Keratinocyte (primary cell): ENCODE measurements at regions not wholly inside any gene's neighbourhood (a gene's known extent, or its start where the extent isn't known, plus 50 kb on each side); places are given as distances from the start of the nearest gene placed in this dataset.

Experiments
- DNase-seq: peaks from one replicate; pipeline ENCODE4 v3.0.0-alpha.2; 2011; ENCODE audit warnings: low read depth, missing footprints, low spot score
- FAIRE-seq: peaks from 2 replicates; lab custom pipeline; 2011; peaks lifted over from hg19 to GRCh38; lab: Jason Lieb, UNC
- H2AFZ ChIP-seq: 2 replicates; pipeline ENCODE4 v1.6.0; 2012; ENCODE audit warnings: low read length, control low read depth, inconsistent platforms; ENCODE audit not compliant: control insufficient read depth
- H3K27ac ChIP-seq: 2 replicates; pipeline ENCODE4 v1.5.1; 2011; ENCODE audit warnings: low read length; ENCODE audit not compliant: control insufficient read depth, insufficient read depth
- H3K27me3 ChIP-seq: 3 replicates; pipeline ENCODE4 v1.6.0; 2011; ENCODE audit warnings: low read length; ENCODE audit not compliant: control insufficient read depth, insufficient read depth; ENCODE audit errors: extremely low read depth
- H3K36me3 ChIP-seq, 2 experiments: 2 replicates in 1 of 2; 3 replicates in 1 of 2; pipeline ENCODE4 v1.5.1; 2011; ENCODE audit warnings: low read length in 2 of 2, mild to moderate bottlenecking in 1 of 2; ENCODE audit not compliant: control insufficient read depth in 2 of 2, insufficient read depth in 2 of 2; ENCODE audit errors: extremely low read depth in 1 of 2
- H3K4me1 ChIP-seq: 3 replicates; pipeline ENCODE4 v1.5.1; 2011; ENCODE audit warnings: low read length; ENCODE audit not compliant: control insufficient read depth, insufficient read depth; ENCODE audit errors: extremely low read depth
- H3K4me2 ChIP-seq: 3 replicates; pipeline ENCODE4 v1.6.0; 2011; ENCODE audit warnings: low read depth, low read length; ENCODE audit not compliant: control insufficient read depth, insufficient read depth; ENCODE audit errors: extremely low read depth
- H3K4me3 ChIP-seq, 3 experiments: fragments of 200-600 bp in 1 of 3; sonication (generic) in 1 of 3; 2 replicates in 2 of 3; 3 replicates in 1 of 3; pipeline ENCODE4 v1.5.1; 2011 to 2016; ENCODE audit warnings: low read length in 3 of 3, mild to moderate bottlenecking in 3 of 3, control low read depth in 2 of 3, inconsistent platforms in 1 of 3, low read depth in 1 of 3, mixed read lengths in 1 of 3, mixed run types in 1 of 3, moderate library complexity in 1 of 3; ENCODE audit not compliant: control insufficient read depth in 2 of 3, insufficient read depth in 2 of 3; ENCODE audit errors: extremely low read depth in 1 of 3
- H3K79me2 ChIP-seq: 2 replicates; pipeline ENCODE4 v1.6.0; 2012; ENCODE audit warnings: low read length; ENCODE audit not compliant: control insufficient read depth, insufficient read depth
- H3K9ac ChIP-seq: 3 replicates; pipeline ENCODE4 v1.6.0; 2011; ENCODE audit warnings: low read length; ENCODE audit not compliant: control insufficient read depth, insufficient read depth; ENCODE audit errors: extremely low read depth
- H3K9me1 ChIP-seq: 3 replicates; pipeline ENCODE4 v1.6.0; 2011; ENCODE audit warnings: low read length; ENCODE audit not compliant: control insufficient read depth, insufficient read depth; ENCODE audit errors: extremely low read depth
- H3K9me3 ChIP-seq: 2 replicates; pipeline ENCODE4 v1.5.1; 2012; ENCODE audit warnings: low read depth, low read length; ENCODE audit not compliant: control insufficient read depth
- H4K20me1 ChIP-seq: 3 replicates; pipeline ENCODE4 v1.6.0; 2011; ENCODE audit warnings: low read length; ENCODE audit not compliant: control insufficient read depth, insufficient read depth; ENCODE audit errors: extremely low read depth
- CTCF ChIP-seq, 3 experiments: IDR thresholded peaks in 1 of 3; conservative IDR thresholded peaks in 1 of 3; optimal IDR thresholded peaks in 1 of 3; 2 replicates in 2 of 3; 3 replicates in 1 of 3; pipeline versions ENCODE3 to v1.5.1; 2011; ENCODE audit warnings: low read length in 3 of 3, mild to moderate bottlenecking in 3 of 3, moderate library complexity in 2 of 3, control low read depth in 1 of 3, inconsistent platforms in 1 of 3; ENCODE audit not compliant: insufficient read depth in 2 of 3; ENCODE audit errors: extremely low read depth in 1 of 3
- EZH2 ChIP-seq: IDR thresholded peaks from one replicate; pipeline ENCODE4 v1.6.1; 2012; ENCODE audit warnings: inconsistent platforms, mild to moderate bottlenecking, low read length, moderate library complexity
- dilution Hi-C: fragments of 300-500 bp; cut with MboI; formaldehyde crosslinking; loops from one replicate; pipeline ENCODE4 v1.7.0; 2020; ENCODE audit warnings: low sequenced_read_pairs; ENCODE audit not compliant: extremely low pct_ligation_motif_present

DNA sequence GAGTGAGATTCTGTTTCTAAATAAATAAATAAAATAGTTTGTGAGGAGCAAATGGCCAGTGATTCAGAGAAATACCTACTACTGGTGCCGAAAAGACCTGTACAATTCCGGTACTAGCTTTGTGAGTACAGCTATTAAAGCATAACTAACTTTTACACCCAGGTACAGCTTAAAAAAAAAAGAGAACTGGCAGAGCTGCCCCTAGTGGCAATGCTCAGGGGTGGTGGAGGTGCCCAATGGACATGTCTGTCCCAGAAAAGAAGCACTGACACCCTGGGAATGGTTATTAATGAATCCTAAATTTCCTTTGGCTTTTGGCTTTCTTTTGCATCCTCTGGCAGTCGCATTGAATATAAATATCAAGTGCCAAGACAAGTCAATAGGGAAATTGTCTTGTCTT lies 87.0 kb downstream of the LIPG start:
- no peak overlapping the region for H3K27ac ChIP-seq
- H3K36me3 ChIP-seq: no peaks in the 10 kb centered on the region
- H2AFZ ChIP-seq: no peak overlapping the region
- FAIRE-seq (no peak), DNase-seq (no peak)
- no peaks in the 10 kb centered on the region for H3K79me2 ChIP-seq
- H3K9me3 ChIP-seq: no peaks in the 10 kb centered on the region
- no peak overlapping the region for H3K4me3 ChIP-seq
- H3K9ac ChIP-seq: no peak overlapping the region
- TF ChIP-seq EZH2 (no peak), CTCF (optimal IDR thresholded peaks at IDR 0.05 in 1 of 3, IDR thresholded peaks at IDR 0.05 in 1 of 3, conservative IDR thresholded peaks at IDR 0.05 in 1 of 3; ENCODE audit: extremely low read depth in 1 of 3, insufficient read depth in 2 of 3, low read length in 3 of 3) (peak; percentile 40 to 46 (median 43))
- dilution Hi-C loops: no loop called here
- no peak overlapping the region for H3K4me2 ChIP-seq
- no peaks in the 10 kb centered on the region for H4K20me1 ChIP-seq
- H3K4me1 ChIP-seq: peaks cover 5% of the 10 kb centered on the region
- no peaks in the 10 kb centered on the region for H3K27me3 ChIP-seq
- H3K9me1 ChIP-seq: no peaks in the 10 kb centered on the region
